HG03571 (cell line): ENCODE measurements at regions not wholly inside any gene's neighbourhood (a gene's known extent, or its start where the extent isn't known, plus 50 kb on each side); places are given as distances from the start of the nearest gene placed in this dataset.

Experiments used
- ATAC-seq: cut with Tn5 transposase; IDR thresholded peaks from one replicate; pipeline ENCODE4 v1.9.1; 2021; ENCODE audit not compliant: unreplicated experiment

DNA sequence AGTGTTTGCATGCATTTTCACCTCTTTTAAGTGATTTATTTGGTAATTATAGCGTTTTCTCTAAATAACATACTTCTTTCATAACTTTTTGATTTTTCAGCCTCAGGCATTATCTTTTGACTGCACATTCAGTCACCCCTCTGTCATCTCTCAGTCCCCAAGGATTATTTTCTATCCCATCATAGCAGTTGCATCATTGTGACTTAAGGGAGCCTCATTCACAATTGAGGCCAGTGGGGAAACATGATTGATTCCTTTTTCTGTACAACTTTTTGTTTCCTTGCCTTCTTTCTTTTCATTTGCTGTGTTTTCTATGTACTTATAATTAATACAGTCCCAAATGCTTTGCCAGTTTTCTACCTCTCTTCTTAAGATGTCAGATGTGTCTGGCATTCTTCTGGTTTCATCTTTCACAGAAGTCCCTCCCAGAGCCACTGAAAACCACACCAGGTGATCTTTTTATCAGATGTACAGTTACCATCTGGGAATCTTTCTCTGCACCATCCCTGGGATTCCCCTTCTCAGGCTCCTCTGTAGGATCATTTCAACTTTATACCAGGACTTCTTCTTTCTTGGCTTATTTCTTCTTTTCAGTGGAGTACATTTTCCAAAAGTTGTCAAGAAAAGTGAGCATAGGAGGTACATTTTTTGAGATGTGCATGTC is 151.4 kb downstream of the RAP2B start:
- no peak for ATAC-seq

GRCh38 chr3:153314038-153314437 is 152.0 kb downstream of the RAP2B start:
- ATAC-seq, result no peak

- ATAC-seq, result no peak
Measured at GRCh38 chr3:153315781-153316180, 153.8 kb downstream of the RAP2B start.

GRCh38 chr3:153319705-153320554 is 157.9 kb downstream of the RAP2B start:
- no peak for ATAC-seq

DNA sequence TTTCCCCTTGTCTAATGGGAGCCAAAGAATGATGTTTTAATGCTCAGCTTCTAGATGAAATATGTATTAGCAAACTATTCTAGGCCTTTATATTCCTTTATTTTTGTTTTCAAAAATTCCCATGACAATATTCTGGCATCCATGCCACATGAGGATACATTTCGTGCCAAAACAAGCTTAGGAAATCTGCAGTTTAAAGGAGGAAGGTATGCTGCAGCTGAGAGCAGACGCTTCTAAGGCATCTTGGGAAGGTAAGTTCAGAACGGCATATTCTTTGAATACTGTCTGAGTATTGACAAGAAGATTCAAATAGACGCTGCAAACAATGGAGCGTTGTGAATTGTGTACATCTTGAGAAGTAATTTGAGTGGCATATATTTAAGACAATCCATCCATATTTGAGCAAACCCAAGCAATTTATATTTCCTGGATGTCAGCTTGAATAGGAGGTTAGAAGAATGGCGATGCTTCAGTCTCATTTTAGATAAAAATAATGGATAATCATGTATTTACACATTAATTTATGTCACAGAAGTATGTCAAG is 158.6 kb downstream of the RAP2B start:
- ATAC-seq, result no peak

- no peak for ATAC-seq
Measured at GRCh38 chr3:153328690-153329089, 166.7 kb downstream of the RAP2B start.

DNA sequence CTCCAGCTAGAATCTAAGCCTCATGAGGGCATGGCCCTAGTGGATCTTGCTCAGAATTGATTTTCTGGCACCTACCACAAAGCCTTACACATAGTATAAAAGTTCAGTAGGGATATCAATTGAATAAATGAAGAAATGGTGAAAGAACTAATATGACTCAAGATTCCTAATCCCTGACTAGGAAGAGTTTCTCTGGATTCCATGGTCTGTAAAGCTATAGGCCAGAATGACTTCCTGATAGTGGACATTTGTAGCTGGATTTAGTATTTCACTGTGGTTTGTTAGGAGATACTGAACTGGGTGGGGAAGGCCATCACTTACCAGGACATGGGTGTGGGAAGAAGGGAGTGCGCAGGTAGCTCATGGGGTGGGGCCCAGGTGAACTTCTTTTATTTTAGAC is 168.9 kb downstream of the RAP2B start:
- ATAC-seq, result no peak

GRCh38 chr3:153331676-153332075 is 169.7 kb downstream of the RAP2B start:
- ATAC-seq, result no peak

- no peak for ATAC-seq
Measured at GRCh38 chr3:153334558-153334957, 172.5 kb downstream of the RAP2B start.

GRCh38 chr3:153337369-153337768 is 175.3 kb downstream of the RAP2B start:
- ATAC-seq, result no peak

- ATAC-seq, result no peak
Measured at GRCh38 chr3:153338487-153338886, 176.5 kb downstream of the RAP2B start.

DNA sequence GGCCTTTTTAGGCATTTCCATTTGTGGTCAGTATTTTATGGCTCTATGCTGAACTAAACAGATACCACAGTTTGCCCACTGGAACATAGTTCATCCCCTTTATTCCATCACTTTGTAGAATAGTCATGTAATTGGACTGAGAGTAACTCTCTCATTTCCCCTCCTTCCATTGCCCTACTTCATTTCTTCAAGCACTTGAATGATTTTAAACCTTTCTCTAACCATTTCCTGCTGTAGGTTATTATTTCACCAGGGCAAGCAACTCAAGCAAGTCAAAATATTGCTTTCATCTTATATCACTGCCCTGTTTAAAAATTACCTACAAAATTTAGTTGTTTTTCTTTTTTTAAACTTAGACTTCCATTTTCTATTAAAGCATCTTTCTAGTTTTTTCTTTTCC is 177.0 kb downstream of the RAP2B start:
- ATAC-seq, result peak; percentile 61

GRCh38 chr3:153343988-153344782 is 182.2 kb downstream of the RAP2B start:
- ATAC-seq, result no peak

GRCh38 chr3:153348457-153349107 is 186.6 kb downstream of the RAP2B start:
- ATAC-seq, result no peak

- peak; percentile 68 for ATAC-seq
Measured at GRCh38 chr3:153349108-153349499, 187.1 kb downstream of the RAP2B start.

DNA sequence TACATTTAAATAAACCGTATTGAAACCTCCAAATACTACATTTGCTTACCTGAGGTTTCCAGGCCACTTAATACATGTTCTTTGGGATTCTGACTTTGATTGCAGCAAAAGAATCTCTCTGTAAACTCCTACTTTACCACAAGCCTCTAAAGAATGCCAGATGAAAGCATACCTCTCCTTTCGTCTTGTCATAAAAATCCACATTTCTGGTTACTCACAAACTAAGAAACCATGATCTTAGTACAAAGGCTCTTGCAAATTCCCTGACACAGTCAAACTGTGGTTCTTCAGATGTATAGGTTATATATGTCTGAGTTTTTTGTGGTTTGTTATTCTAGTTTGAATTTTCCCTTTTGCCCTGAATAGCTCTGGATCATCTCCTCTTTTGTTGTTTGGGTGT is 188.4 kb downstream of the RAP2B start:
- no peak for ATAC-seq

DNA sequence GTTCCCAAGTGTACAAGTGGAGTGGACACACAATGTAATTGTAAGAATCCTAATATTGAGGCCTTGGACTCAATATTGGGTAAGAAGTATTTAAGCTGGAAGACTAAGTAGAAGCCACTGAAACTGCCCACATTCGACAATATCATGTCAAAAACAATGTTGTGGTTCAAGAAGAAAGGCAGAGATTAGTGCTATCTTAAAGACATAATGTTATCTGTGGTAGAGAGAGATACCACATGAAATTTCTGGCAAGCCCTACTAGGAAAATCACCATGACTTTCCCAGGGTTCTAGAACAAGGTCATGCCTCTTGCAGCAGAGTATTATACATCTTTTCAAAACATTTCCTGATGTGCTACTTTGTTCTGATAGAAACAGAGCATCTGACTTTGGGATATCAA is 192.6 kb downstream of the RAP2B start:
- ATAC-seq, result no peak

DNA sequence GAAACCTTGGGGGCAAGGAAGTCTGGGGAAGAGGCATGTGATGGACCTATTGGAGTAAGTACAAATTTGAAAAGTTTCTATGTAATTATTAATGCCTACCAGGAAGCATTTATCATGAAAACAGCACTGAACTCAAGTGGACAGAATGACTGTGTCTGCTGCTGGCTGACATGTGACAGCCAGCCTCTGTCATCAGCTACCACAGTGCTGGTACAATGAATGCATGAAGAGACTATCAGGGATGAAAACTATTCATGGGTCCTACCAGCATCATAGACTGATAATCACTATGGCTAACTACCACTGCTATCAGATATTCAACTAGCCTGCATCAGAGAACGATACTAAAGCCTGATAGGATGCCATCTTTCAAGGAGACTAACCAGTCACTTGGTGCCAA is 193.5 kb downstream of the RAP2B start:
- ATAC-seq, result no peak

GRCh38 chr3:153356908-153357307 is 194.9 kb downstream of the RAP2B start:
- ATAC-seq, result no peak

- ATAC-seq, result no peak
Measured at GRCh38 chr3:153357436-153357835, 195.4 kb downstream of the RAP2B start.
